HG02852 (cell line): ENCODE measurements at regions not wholly inside any gene's neighbourhood (a gene's known extent, or its start where the extent isn't known, plus 50 kb on each side); places are given as distances from the start of the nearest gene placed in this dataset.
"Not testable (repeated sequence)": the region's sequence is repeated elsewhere in the genome, so short reads cannot be mapped to it uniquely, and the experiment has no call there.

ENCODE experiments used
- ATAC-seq: cut with Tn5 transposase; IDR thresholded peaks from one replicate; pipeline ENCODE4 v1.9.1; 2021; ENCODE audit warnings: mild to moderate bottlenecking, moderate library complexity; ENCODE audit not compliant: unreplicated experiment

- ATAC-seq, result no peak
These were observed 154.1 kb downstream of the SH3BP4 start for GRCh38 chr2:235105821-235106359.

DNA sequence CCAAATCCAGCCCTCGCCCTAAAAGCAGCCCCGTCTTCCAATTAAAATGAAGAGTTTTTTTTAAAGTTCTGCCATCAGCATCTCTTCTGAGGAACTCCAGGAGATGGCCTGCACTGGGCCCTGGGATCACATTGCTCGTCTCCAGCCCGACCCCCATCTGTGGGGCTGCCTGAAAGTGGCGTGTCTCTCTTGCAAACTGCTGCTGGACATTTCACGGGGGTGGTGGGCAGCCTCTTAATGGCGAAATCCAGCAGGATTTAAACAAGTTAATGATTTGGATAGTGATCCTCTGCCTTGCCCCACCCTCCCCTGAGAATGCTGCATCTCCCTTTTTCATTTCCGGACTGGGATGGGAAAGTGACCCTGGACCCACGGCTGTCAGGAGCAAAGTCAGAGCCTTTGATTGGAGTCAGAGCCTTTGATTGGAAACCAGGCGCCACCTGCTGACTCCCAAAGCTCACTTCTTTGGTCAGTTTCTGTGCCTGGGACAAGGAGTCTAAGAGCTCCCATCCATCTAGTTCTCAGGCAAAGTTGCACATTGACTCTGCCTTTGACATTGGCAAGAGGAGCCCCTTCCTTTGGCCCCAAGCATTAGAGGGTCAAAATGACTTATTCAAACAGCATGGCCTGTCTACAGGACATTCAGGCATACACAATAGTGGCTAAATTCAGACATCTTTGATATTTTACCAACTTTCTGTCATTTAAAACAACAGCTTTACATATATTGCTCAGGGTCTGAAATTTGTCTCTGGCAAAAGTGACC lies 155.2 kb downstream of the SH3BP4 start:
- no peak for ATAC-seq

DNA sequence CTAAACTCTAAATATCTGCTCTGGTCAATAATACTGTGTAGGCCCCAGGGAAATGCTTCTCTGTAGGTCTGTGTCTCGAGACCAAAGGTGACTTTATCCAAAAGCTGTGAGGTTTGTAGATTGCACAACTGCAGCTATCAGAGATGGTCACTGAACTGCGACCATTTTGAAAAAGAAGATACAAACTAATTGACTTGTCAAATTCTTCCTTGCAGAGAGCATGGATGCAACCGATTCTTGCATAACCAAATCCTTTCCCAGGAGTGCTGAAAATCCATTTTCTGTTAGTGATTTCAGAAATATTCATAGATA lies 155.8 kb downstream of the SH3BP4 start:
- ATAC-seq, result no peak

DNA sequence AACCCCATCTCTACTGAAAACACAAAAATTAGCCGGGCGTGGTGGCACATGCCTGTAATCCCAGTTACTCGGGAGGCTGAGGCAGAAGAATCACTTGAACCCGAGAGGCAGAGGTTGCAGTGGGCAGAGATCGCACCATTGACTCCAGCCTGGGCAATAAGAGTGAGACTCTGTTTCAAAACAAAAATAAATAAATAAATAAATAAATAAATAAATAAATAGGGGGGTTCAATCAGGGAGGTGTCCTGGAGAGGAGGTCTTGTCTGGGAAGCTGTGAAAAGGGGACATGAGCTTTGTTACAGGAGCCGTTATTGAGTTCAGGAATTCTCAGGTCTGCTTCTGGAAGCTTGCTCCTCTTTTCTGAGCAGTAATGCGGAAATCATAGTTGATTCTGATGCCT lies 157.7 kb downstream of the SH3BP4 start:
- not testable (repeated sequence) for ATAC-seq

DNA sequence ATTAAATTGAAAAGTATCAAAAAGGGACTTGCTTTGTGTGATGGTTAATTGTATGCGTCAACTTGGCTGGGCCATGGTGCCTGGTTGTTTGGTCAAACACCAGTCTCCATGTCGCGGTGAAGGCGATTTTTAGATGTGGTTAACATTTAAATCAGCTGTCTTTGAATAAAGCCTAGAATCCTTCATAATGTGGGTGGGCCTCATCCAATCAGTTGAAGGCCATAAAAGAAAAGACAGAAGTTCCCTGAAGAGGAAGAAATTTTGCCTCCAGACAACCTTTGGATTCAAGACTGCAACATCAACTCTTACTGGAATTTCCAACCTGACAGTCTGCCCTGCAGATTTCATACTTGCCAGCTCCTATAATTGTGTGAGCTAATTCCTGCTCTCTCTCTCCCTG lies 160.5 kb downstream of the SH3BP4 start:
- ATAC-seq, result no peak

- ATAC-seq, result no peak
These were observed 162.0 kb downstream of the SH3BP4 start for GRCh38 chr2:235113854-235114253.

- ATAC-seq, result no peak
These were observed 162.5 kb downstream of the SH3BP4 start for GRCh38 chr2:235114286-235114685.

DNA sequence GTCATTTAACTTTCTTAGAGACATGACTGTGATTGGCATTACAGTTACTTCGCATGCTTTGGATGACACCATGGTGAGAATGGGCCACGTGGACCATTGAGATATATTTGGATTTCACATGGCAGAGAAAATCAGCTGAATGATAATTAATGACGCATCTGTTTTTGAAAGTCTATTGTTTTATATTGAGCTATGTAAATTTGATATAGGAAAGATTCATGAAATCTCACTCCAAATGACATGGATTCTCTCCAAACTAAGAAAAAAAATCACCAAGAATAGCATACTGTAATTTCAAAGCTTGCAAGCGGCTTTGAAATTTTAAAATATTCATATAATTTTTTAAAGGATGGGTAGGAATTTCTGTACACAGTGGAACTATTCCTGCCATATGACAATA lies 163.7 kb downstream of the SH3BP4 start:
- no peak for ATAC-seq

DNA sequence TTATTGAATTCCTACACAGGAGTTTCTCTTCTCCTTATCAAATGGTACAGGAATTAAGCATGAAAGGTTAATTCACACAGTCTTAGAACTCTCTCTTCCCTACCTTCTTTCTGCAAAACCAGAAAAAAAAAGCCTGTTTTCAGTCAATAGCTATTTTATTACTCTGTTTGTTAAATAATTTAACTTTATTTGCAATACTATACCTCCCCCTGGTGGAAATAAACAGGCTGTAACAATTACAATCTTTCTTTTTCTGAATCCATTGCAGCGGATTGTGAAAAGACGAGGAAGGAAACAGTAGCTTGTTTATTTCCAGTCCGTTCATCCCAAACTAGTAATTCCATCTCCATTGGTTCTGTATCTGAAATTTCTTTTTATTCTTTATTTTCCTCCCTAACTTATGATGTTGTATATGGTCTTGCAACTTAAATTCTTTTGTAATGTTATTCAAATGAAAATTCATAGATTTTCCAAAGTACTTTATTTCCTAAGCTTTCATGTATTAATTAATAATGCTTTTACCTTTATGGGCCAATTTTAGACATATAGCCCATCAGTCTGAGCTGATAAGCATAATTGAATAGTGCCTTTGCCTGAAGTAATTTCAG lies 165.2 kb downstream of the SH3BP4 start:
- no peak for ATAC-seq

GRCh38 chr2:235126768-235127167 lies 175.0 kb downstream of the SH3BP4 start:
- no peak for ATAC-seq

GRCh38 chr2:235127931-235128330 lies 176.1 kb downstream of the SH3BP4 start:
- ATAC-seq, result no peak

- no peak for ATAC-seq
These were observed 178.0 kb downstream of the SH3BP4 start for GRCh38 chr2:235129850-235130249.

DNA sequence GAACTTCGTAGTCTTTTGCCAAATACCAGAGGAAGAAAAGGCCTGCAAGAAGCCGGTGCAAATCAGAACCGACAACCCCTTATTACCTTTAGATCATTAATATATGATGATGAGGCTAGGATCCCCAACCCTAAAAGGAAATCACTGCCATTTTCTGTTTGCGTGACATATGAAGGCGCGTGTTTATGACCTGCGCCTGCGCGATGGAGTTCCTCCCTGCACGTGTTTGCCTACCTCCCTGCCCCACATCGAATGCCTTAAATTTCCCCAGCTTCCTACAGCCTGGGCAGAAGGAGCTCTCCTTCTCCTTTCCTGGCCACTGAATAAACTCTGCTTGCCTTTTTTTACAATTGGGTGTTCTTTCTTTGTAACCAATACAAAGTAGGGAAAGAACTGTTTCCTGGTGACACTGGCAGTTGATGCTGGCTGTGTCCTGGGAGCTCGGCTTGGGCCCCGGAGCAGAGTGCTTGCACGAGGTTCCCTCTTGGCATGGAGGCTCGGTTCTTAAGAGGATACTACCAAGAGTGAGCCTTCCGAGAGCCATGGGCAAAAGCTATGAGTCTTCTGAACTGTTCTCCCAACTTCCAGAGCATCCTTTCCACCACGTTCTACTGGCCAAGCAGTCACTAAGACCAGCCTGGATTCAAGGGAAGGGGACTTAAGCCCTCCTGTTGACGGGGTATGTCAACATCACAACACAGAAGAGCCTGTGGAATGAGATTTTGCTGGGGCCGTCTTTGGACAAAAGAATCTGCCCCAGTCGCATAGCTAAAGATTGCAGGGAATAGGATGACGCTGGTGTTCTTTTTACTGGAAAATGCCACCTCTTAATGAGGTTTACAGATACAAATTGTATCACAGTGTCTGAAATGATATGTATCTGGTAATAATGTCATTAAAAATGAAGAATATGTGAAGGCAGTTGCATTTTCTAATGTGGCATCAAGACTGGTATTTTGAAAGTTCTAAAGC lies 179.8 kb downstream of the SH3BP4 start:
- ATAC-seq, result no peak

DNA sequence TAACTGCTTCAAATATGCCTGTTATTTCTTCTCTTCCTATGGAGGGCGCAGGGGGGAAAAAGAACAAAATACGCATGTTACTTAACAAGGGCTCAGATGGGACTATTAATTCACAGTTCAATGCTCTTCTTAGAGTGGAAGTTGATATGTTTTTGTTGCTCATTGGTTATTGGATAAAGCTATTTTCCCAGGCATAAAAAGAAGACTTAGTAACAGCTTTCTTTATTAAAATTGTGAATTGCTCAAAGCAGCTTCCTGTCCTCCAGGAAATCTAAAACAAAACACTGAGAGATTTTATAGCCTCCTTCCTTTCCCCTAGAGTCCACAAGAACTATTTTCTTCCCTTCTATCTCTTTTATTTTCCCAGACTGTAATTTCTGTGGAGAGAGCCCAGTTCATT lies 180.8 kb downstream of the SH3BP4 start:
- no peak for ATAC-seq

DNA sequence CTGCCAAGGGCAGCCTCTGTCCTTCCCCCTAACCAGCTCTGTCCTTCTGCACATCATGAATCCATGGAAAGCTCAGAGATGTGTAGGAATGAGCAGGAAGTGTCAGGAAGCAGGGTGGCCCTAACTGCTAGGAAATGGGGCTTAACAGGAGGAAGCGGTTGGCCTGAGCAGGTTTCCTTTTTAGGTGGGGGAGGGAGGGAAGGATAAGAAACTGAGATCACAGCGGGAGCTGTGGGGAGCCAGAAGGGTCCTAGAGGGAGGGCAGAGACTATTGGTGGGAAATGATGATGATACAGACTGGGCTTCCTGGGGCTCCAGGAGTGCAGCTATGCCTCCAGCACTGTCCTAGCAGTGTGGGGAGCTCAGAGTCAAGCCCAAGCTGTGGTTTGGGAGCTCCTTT lies 182.0 kb downstream of the SH3BP4 start:
- no peak for ATAC-seq

- ATAC-seq, result no peak
These were observed 182.6 kb downstream of the SH3BP4 start for GRCh38 chr2:235134420-235134819.

DNA sequence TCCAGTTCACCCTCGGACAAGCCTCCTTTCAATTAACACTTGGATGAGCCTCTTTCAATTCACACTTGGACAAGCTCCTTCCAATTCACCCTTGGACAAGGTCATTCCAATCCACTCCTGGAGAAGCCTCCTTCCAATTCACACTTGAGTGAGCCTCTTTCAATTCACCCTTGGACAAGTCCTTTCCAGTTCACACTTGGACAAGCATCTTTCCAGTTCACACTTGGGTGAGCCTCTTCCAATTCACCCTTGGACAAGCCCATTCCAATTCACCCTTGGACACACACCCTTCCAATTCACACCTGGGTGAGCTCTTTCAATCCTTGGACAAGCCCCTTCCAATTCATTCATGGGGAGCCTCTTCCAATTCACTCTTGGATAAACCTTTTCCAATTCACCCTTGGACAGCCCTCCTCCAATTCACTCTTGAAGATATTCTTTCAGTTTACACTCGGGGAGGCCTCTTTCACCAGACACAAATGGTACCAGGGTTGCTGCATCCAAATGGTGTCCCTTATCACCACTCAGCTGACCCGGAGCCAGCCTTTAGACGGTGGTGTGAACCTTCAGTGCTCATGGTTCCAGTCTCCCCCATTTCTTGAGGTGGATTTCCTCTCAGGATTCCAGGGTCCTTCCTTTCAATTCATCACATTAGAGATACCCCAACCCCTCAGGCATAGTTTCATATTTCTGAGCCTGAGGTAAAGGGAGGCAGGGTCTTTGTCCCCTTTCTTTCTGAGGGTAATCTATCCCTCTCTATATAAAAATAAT lies 183.6 kb downstream of the SH3BP4 start:
- no peak for ATAC-seq

- no peak for ATAC-seq
These were observed 184.3 kb downstream of the SH3BP4 start for GRCh38 chr2:235135990-235136561.

DNA sequence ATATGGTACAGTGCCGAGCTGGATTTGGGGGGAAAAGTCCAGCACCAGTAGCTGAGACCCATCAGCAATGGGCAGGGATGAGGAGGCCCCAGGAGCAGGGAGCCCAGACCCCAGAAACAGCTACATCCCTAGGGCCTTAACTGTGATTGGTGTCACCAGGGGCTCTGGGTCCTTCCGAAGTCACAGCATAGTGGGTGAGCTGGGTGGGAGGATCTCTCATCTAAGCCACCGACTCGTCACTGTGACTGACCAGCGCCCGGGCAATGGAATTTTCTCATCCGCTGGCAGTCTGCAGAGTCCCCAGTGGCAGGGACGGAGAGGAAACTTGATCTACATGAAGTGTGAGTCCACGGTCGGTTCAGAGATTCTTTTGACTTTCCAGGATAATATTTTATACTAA lies 186.5 kb downstream of the SH3BP4 start:
- ATAC-seq, result no peak
